Hepatocyte (in vitro differentiated cells): ENCODE measurements at regions not wholly inside any gene's neighbourhood (a gene's known extent, or its start where the extent isn't known, plus 50 kb on each side); places are given as distances from the start of the nearest gene placed in this dataset.

Experiments
- DNase-seq: peaks from one replicate; pipeline ENCODE4 v3.0.0-alpha.2; 2016; ENCODE audit warnings: low spot score
- H2AFZ ChIP-seq: fragments of 200-600 bp; sonication (generic); 2 replicates; pipeline ENCODE4 v1.6.0; 2016; ENCODE audit warnings: antibody characterized with exemption, mild to moderate bottlenecking
- H3K27ac ChIP-seq: fragments of 200-600 bp; sonication (generic); 2 replicates; pipeline ENCODE4 v1.5.1; 2016; ENCODE audit warnings: mild to moderate bottlenecking
- H3K27me3 ChIP-seq: fragments of 200-600 bp; sonication (generic); 2 replicates; pipeline ENCODE4 v1.6.1; 2016
- H3K36me3 ChIP-seq: fragments of 200-600 bp; sonication (generic); replicated peaks from 2 replicates; pipeline ENCODE4 v1.5.1; 2016; ENCODE audit warnings: low read depth; ENCODE audit not compliant: insufficient read depth
- H3K4me1 ChIP-seq: fragments of 200-600 bp; sonication (generic); 2 replicates; pipeline ENCODE4 v1.5.1; 2016; ENCODE audit warnings: mild to moderate bottlenecking, moderate library complexity; ENCODE audit not compliant: insufficient read depth
- H3K4me2 ChIP-seq: fragments of 200-600 bp; sonication (generic); 2 replicates; pipeline ENCODE4 v1.6.0; 2016
- H3K4me3 ChIP-seq: fragments of 200-600 bp; sonication (generic); 2 replicates; pipeline ENCODE4 v1.5.1; 2016; ENCODE audit warnings: mild to moderate bottlenecking
- H3K79me2 ChIP-seq: fragments of 200-600 bp; sonication (generic); 2 replicates; pipeline ENCODE4 v1.6.0; 2017; ENCODE audit warnings: mild to moderate bottlenecking
- H3K9me2 ChIP-seq: fragments of 200-600 bp; sonication (generic); replicated peaks from 2 replicates; pipeline ENCODE4 v1.6.0; 2017; ENCODE audit warnings: mild to moderate bottlenecking; ENCODE audit not compliant: insufficient read depth
- H3K9me3 ChIP-seq: fragments of 200-600 bp; sonication (generic); 2 replicates; pipeline ENCODE4 v1.5.1; 2016; ENCODE audit warnings: low read depth, mild to moderate bottlenecking
- H4K20me1 ChIP-seq: fragments of 200-600 bp; sonication (generic); 2 replicates; pipeline ENCODE4 v1.6.0; 2016; ENCODE audit warnings: mild to moderate bottlenecking; ENCODE audit not compliant: insufficient read depth, poor library complexity, severe bottlenecking
- CTCF ChIP-seq: fragments of 200-600 bp; sonication (generic); IDR thresholded peaks from 2 replicates; pipeline ENCODE4 v1.5.1; 2016; ENCODE audit warnings: antibody characterized with exemption, mild to moderate bottlenecking; ENCODE audit not compliant: poor library complexity
- EZH2 ChIP-seq: fragments of 200-600 bp; sonication (generic); IDR thresholded peaks from 2 replicates; pipeline ENCODE4 v1.6.1; 2016; ENCODE audit warnings: antibody characterized with exemption, mild to moderate bottlenecking, borderline replicate concordance
- EZH2phosphoT487 ChIP-seq: fragments of 200-600 bp; sonication (generic); IDR thresholded peaks from one replicate; pipeline ENCODE4 v1.6.1; 2018; ENCODE audit warnings: antibody characterized with exemption, mild to moderate bottlenecking, low read depth, moderate library complexity; ENCODE audit not compliant: unreplicated experiment, severe bottlenecking
- WGBS: methylation state at CpG from one replicate; pipeline ENCODE4 v1.1.6; 2016; ENCODE audit warnings: low lambda C conversion rate; ENCODE audit errors: missing lambda C conversion rate; 5-methylcytosine and 5-hydroxymethylcytosine counted together

- DNase-seq = no peak
These were observed 218.5 kb downstream of the ENC1 start for GRCh38 chr5:74422030-74422429.

GRCh38 chr5:74421377-74421776 is 219.2 kb downstream of the ENC1 start:
- Histone ChIP-seq H3K27ac (no peak overlapping the region), H3K27me3 (no peaks in the 10 kb centered on the region), H2AFZ (no peak overlapping the region), H3K4me2 (no peak overlapping the region), H3K9me3 (no peaks in the 10 kb centered on the region), H3K9me2 (no peaks in the 10 kb centered on the region), H3K36me3 (no peaks in the 10 kb centered on the region), H3K4me1 (peaks cover 14% of the 10 kb centered on the region), H4K20me1 (no peaks in the 10 kb centered on the region), H3K79me2 (no peaks in the 10 kb centered on the region), H3K4me3 (no peak overlapping the region)
- no peak for DNase-seq
- no peak for TF ChIP-seq CTCF
- no peak for TF ChIP-seq EZH2phosphoT487
- TF ChIP-seq EZH2 = no peak
- 48% methylated on average over 1 of the region's 1 CpG for WGBS

More at GRCh38 chr5:74422030-74422429, 218.5 kb downstream of the ENC1 start:
- Histone ChIP-seq H3K27ac (no peak overlapping the region), H3K4me2 (no peak overlapping the region), H3K9me2 (no peaks in the 10 kb centered on the region), H3K79me2 (no peaks in the 10 kb centered on the region), H3K36me3 (no peaks in the 10 kb centered on the region), H3K9me3 (no peaks in the 10 kb centered on the region), H3K27me3 (no peaks in the 10 kb centered on the region), H4K20me1 (no peaks in the 10 kb centered on the region), H3K4me3 (no peak overlapping the region), H2AFZ (no peak overlapping the region), H3K4me1 (peaks cover 8% of the 10 kb centered on the region)
- 97% methylated on average over 3 of the region's 3 CpGs for WGBS
- TF ChIP-seq EZH2phosphoT487 = no peak
- no peak for TF ChIP-seq EZH2
- no peak for TF ChIP-seq CTCF

GRCh38 chr5:74420947-74421346 is 219.6 kb downstream of the ENC1 start:
- no peak for DNase-seq
- Histone ChIP-seq H2AFZ (no peak overlapping the region), H3K27me3 (no peaks in the 10 kb centered on the region), H3K9me3 (no peaks in the 10 kb centered on the region), H3K4me2 (no peak overlapping the region), H3K36me3 (no peaks in the 10 kb centered on the region), H3K4me1 (peaks cover 19% of the 10 kb centered on the region), H3K4me3 (no peak overlapping the region), H3K27ac (peak overlapping the region; percentile 73), H4K20me1 (no peaks in the 10 kb centered on the region), H3K9me2 (no peaks in the 10 kb centered on the region), H3K79me2 (no peaks in the 10 kb centered on the region)
- 94% methylated on average over 1 of the region's 1 CpG for WGBS
- TF ChIP-seq EZH2phosphoT487 = no peak
- TF ChIP-seq CTCF = no peak
- no peak for TF ChIP-seq EZH2

- Histone ChIP-seq H3K27ac (peak overlapping the region; percentile 73), H2AFZ (no peak overlapping the region), H3K4me2 (no peak overlapping the region), H3K4me1 (peaks cover 22% of the 10 kb centered on the region), H4K20me1 (no peaks in the 10 kb centered on the region), H3K4me3 (no peak overlapping the region), H3K9me2 (no peaks in the 10 kb centered on the region), H3K27me3 (no peaks in the 10 kb centered on the region), H3K9me3 (no peaks in the 10 kb centered on the region), H3K36me3 (no peaks in the 10 kb centered on the region), H3K79me2 (no peaks in the 10 kb centered on the region)
- no peak for DNase-seq
- WGBS = 37% methylated on average over 3 of the region's 3 CpGs
- no peak for TF ChIP-seq CTCF
- TF ChIP-seq EZH2phosphoT487 = no peak
- TF ChIP-seq EZH2 = no peak
These were observed 220.3 kb downstream of the ENC1 start for GRCh38 chr5:74420220-74420619.
